Inferior parietal cortex (tissue), 1 donor: ENCODE measurements at regions not wholly inside any gene's neighbourhood (a gene's known extent, or its start where the extent isn't known, plus 50 kb on each side); places are given as distances from the start of the nearest gene placed in this dataset.
"Not testable (repeated sequence)": the region's sequence is repeated elsewhere in the genome, so short reads cannot be mapped to it uniquely, and the experiment has no call there.

ENCODE experiments used
- DNase-seq: peaks from one replicate; pipeline ENCODE4 v3.0.0-alpha.2; 2016; ENCODE audit errors: extremely low spot score

DNA sequence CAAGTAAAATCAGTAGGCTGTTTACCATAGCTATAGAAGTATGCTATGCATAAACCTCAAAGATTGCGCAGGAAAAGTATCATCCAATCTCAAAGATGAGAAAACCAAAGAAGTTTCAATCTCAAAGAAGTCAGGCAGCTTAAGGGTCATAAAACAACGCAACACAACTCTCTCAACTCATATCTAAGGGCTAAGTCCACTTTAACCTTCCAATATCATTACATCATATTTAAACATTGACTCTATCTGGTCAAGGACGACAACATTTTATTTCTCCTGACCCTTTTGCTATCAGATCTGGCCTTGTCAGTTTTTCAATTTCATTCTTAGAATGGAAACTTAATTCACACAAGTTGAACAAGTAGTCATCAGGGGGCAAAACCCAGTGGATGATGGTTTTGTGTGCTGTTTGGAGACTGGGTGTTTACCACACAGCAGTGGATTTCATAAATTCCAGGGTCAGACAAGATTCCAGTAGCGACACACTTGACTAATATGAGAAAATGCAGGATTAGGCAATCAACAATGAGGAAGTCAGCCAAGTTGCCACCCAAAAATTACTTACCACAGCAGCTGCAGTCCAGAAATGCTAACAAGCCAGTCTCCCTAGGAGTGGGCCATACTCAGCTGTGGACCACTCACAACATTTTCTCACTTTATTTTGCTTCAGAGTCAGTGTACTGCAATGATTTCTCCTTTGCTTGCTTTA lies 108.7 kb upstream of the NBPF26 start:
- not testable (repeated sequence) for DNase-seq

- not testable (repeated sequence) for DNase-seq
Observed at GRCh38 chr1:120617493-120617892, 106.3 kb upstream of the NBPF26 start.

GRCh38 chr1:120619867-120620692 lies 103.7 kb upstream of the NBPF26 start:
- not testable (repeated sequence) for DNase-seq

GRCh38 chr1:120620693-120620969 lies 103.1 kb upstream of the NBPF26 start:
- not testable (repeated sequence) for DNase-seq

GRCh38 chr1:120621278-120621677 lies 102.5 kb upstream of the NBPF26 start:
- not testable (repeated sequence) for DNase-seq

- not testable (repeated sequence) for DNase-seq
Observed at GRCh38 chr1:120623539-120623938, 100.2 kb upstream of the NBPF26 start.

DNA sequence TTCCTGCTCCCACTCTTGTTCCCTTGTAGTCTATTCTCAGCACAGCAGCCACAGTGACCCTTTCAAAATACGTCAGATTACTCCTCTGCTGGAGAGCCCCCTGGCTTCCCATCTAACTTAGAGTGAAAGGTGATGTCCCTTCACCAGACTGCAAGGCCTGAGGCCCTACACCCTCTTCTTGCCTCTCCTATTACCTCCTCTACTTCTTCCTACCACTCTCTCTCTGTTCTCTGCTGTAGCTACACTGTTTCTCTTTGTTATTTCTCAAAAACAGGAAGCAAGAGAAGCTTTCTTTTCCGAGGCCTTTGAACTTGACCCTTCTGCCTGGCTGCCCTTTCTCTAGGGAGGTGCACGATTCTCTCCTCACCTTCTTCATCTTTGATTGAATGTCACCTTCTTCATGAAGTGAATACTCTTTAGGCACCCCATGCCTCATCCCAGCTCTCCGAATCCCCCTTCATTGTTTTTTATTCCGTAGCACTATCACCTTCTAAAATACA lies 99.1 kb upstream of the NBPF26 start:
- not testable (repeated sequence) for DNase-seq

DNA sequence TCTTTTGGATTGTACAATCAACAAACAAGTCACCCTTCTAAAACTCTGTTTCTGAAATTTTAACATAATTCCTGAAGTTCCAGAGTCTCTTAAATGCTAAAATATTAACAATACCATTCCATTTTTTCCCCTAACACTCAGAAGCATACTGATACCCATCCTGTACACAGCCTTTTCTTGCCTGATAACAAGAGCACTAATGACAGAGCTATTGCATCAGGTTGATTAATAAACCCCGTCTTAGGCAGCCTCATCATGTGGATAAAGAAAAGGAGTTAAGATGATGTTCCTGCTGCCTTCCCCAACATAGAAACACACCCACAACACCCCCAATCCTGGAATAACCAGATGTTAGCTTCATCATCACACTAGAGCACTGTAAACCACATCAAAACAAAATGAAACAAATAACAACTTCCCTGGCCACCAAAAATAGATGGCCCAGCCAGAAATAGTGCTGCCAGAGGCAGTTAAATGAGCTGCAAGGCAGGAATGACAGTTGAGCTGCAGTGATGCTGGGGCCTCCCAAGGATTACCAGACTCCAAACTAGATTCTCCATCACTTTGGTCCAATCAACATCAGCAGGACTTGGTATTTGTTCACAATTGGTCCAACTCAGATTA lies 93.8 kb upstream of the NBPF26 start:
- not testable (repeated sequence) for DNase-seq

DNA sequence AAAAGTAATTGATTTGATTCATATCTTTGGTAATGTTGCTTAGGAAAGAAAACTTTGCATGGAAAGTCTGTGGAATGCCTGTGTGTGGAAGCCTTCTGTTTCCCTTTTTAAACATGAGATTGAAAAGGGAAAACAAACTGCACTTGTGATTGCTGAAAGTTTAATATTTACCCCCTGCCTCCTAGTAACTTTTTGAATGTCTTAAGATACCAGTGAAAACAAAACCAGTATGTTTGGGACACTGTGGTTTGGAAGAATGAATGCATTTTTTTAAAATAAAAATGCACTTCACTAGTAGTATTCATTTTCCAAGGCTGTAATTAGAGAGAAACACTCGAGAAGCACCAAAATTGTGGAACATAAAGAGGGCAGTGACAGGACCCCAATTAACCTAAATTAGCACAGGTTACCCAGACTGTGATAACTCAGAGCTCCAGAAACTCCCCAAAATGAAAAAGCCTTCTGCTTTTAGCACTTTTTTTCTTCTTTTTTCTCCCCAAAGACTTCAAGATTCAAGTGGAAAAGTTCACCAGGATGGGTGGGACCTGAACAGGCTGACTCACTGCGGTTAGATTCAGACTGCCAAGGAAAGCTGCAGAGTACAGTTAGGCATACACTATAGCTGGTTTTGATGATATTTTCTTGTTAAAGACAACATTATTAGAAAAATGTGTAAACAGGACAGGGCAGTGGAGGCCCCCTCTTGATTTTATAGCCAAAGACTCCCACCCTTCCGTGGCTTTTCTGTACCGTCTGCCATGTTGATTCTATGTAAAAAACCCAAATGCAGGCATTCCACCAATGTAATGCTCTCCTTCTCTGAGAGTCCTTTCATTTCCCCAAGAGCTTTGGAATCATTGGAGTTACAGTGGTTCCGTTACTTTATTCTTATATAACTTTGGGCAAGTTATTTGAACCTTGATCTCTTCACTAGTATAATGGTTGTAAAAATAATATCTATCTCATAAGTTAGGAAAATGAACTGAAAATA lies 88.6 kb upstream of the NBPF26 start:
- not testable (repeated sequence) for DNase-seq

DNA sequence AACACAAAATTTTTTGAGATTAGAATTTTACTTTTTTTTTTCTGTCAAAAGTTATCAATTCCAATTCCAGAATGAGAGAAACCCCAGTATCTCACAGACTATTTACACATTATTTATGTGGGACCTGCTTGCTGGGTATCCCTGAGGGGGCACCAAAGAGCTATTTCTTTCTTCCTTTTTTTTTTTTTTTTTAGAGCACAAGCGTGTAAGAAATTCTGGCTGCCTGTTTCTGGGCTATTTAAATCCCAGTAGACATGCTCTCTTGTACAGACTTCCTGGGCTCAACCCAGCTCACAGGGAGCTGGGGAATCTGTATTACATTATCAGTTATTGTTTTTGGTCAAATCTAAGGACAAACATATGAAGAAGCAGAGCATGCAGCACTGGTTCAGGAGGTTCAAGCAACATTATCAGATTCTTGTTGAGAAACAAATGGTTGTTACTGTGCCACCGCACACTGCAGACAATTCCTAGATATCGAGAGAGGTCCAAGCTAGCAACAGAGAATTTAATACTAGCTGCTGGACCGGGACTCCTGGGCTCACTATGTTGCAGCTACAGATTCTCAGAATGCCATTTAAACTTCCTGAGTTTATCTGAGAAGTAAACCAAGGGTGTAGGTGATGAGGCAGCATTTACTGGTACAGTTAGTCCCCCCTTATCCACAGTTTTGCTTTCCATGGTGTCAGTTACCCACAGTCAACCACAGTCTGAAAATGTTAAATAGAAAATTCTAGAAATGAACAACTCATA lies 83.3 kb upstream of the NBPF26 start:
- not testable (repeated sequence) for DNase-seq

DNA sequence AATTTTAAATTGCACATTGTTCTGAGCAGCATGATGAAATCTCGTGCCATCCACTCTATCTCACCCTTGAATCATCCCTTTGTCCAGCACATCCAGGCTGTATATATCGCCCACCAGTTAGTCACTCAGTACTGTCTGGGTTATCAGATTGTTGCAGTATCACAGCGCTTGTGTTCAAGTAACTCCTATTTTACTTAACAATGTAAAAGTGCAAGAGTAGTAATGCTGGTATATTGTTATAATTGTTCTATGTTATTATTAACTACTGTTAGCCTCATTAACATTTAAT lies 82.8 kb upstream of the NBPF26 start:
- not testable (repeated sequence) for DNase-seq

GRCh38 chr1:120647182-120647581 lies 76.6 kb upstream of the NBPF26 start:
- not testable (repeated sequence) for DNase-seq

- not testable (repeated sequence) for DNase-seq
Observed at GRCh38 chr1:120648915-120649623, 74.7 kb upstream of the NBPF26 start.

DNA sequence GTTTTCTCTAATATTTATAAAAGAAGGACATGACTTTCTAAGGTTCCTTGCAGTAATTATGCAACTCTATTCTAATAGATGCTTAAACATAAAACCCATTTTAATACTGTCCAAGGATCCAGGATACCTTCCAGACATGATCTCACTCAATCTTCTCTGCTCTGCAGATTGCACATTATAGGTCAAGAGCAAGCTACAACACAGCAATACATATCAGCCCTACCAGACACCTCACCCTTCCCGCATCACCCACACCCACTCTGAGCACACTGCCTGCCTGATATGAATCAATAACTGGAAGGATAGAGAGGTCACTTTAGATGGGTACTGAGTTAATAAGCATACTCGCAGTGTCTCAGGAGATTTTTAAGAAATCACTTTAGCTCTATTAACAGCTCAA lies 74.0 kb upstream of the NBPF26 start:
- DNase-seq, result not testable (repeated sequence)

DNA sequence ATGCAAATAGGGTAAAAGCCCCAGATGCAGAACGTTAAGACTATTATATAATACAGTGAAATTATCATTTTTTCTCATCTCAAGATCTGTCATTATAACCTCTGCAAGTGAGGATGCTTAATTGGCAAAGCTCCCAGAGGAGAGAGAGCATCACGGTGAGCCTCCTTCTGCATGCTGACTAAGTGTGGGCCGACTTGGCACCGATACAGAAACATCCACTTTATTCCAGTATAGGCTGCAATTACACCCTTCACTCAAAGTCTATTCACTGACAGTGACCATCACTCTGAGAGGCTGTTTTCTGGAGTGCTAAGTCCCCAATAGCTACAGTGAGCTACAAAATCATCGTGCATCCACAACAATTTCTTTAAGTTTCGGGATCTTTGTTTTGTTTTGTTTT lies 69.6 kb upstream of the NBPF26 start:
- not testable (repeated sequence) for DNase-seq

GRCh38 chr1:120655394-120655793 lies 68.4 kb upstream of the NBPF26 start:
- DNase-seq, result not testable (repeated sequence)

GRCh38 chr1:120656116-120656515 lies 67.6 kb upstream of the NBPF26 start:
- DNase-seq, result not testable (repeated sequence)

GRCh38 chr1:120657804-120658203 lies 65.9 kb upstream of the NBPF26 start:
- DNase-seq, result not testable (repeated sequence)

DNA sequence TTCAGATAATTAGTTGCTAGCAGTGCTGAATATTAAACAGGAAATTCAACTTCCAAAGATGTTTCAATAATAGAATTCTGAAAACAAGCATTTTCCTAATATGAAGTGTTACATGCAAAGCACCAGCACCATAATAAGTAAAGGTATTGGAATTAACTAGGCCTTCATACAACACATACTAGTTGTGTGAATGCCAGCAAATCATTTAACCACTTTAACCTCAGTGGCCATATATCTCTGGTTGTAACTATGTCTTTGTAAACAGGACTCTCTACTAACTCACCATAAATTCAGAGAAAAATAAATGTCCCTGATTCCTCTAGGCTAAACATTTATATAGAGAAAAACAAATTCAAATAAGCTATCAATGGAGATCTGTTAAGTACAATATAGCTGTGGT lies 65.1 kb upstream of the NBPF26 start:
- not testable (repeated sequence) for DNase-seq

GRCh38 chr1:120659133-120659532 lies 64.6 kb upstream of the NBPF26 start:
- DNase-seq, result not testable (repeated sequence)
